ENCODE measurements at regions not wholly inside any gene's neighbourhood (a gene's known extent, or its start where the extent isn't known, plus 50 kb on each side); places are given as distances from the start of the nearest gene placed in this dataset.

- TF ChIP-seq POLR2A (IDR thresholded peaks at IDR 0.05; ENCODE audit: low read depth, low read length) = no peak
- TF ChIP-seq TAF1 (IDR thresholded peaks at IDR 0.05; ENCODE audit: borderline replicate concordance, low read depth, low read length) = no peak
- no peak for TF ChIP-seq POLR2AphosphoS5 (IDR thresholded peaks at IDR 0.05; ENCODE audit: low read depth, low read length)
These were observed 177.6 kb upstream of the CDH20 start for GRCh38 chr18:61155586-61155985.
